HG02970 (cell line): ENCODE measurements at regions not wholly inside any gene's neighbourhood (a gene's known extent, or its start where the extent isn't known, plus 50 kb on each side); places are given as distances from the start of the nearest gene placed in this dataset.

Experiments used
- ATAC-seq: cut with Tn5 transposase; IDR thresholded peaks from one replicate; pipeline ENCODE4 v1.9.1; 2021; ENCODE audit warnings: mild to moderate bottlenecking, moderate library complexity, moderate number of reproducible peaks; ENCODE audit not compliant: unreplicated experiment, low FRiP score

- ATAC-seq, result no peak
Measured at GRCh38 chr4:53821179-53821851, 230.0 kb upstream of the LNX1 start.

DNA sequence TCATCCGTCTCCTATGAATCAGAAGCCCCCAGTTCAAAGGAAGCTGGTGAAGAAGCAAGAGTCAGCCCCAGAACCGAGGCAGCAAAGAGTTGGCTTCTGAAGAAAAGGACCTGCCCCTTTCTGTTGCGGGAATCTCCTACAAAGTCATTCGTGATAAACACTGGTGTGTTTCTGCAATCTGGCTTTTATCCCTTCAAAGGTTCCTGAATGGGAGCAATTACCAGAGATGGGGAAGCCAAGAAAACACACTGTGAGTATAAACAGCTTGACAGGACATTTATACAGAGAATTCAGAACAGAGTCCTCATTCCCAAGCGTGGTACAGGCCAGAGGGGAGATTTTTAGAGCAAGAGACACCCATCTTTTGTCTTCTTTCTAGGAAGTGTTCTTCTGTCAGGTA is 226.8 kb upstream of the LNX1 start:
- no peak for ATAC-seq

DNA sequence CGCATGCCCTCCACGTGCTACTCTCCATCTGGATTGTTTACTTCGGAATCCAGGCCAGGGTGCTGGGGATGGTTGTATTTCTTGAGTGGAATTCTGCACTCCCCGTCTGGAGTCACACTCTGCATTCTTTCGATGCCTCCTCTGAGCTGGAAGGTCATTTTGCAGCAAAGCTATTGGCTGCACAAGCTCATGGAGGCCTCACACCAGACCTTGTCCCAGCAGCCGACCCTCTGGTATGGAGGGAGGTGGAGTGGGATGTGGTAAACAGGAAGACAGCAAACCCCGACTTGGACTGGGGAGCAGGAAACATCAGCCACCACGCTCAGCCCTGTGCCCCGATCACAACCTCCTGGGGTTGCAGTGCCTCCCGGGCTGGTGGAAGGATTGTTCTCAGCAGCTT is 225.3 kb upstream of the LNX1 start:
- no peak for ATAC-seq

- ATAC-seq, result no peak
Measured at GRCh38 chr4:53815281-53815680, 224.0 kb upstream of the LNX1 start.

- ATAC-seq, result no peak
Measured at GRCh38 chr4:53813998-53814397, 222.7 kb upstream of the LNX1 start.

- no peak for ATAC-seq
Measured at GRCh38 chr4:53810643-53811042, 219.4 kb upstream of the LNX1 start.

DNA sequence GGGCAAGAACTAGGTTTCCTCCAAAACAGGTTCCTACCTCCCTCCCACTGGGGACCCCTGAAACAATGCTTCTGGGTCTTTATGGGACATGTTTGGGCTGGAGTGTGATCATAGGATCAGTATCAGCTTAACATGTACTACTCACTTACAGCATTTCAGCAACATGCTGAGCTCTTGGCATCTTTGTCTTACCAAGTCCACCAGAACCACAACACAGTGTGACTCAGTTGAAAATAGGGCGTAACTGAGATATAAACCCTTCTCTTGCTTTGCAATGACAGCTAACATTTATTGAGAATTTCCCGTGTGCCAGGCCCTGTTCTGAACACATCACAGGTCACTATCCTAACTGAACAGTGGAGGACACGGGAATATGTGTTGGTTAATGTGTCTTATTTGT is 218.5 kb upstream of the LNX1 start:
- no peak for ATAC-seq

DNA sequence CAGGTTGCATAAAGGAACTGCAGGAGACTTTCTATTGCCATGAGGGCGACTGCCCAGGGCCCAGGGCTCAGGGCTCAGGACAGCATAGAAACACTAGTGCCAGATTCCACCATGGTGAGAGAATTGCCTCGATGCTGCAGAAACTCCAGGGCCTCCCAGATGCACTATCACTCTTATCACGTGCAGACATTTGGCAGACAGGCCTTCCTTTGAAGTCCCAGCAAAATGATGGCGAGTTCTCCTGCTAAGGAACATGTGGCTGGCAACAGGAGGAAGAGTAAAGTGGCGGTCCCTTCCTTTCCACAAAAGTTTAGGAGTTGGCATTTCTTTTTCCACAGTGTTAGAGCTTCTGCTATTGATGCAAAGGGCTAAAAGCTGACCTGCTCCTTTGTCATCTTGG is 214.0 kb upstream of the LNX1 start:
- ATAC-seq, result no peak

DNA sequence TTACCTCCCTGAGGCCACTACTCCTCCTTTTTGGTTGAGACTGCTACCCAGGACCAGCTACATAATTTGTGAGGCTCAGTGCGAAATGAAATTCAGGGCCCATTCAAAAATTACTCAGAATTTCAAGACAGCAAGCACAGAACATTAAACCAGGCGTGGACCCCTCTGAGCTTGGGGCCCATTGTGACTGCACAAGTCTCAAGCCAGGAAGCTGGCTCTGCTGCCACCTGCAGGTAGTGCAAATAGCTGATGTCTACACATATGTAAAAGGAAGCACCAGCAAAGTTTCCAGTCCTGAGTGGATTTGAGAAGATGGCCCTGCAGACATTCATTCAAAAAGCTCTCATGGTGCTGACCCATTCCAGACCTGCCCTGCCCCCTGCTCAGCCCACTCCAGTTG is 213.4 kb upstream of the LNX1 start:
- ATAC-seq, result no peak

GRCh38 chr4:53802500-53802899 is 211.2 kb upstream of the LNX1 start:
- ATAC-seq, result no peak

DNA sequence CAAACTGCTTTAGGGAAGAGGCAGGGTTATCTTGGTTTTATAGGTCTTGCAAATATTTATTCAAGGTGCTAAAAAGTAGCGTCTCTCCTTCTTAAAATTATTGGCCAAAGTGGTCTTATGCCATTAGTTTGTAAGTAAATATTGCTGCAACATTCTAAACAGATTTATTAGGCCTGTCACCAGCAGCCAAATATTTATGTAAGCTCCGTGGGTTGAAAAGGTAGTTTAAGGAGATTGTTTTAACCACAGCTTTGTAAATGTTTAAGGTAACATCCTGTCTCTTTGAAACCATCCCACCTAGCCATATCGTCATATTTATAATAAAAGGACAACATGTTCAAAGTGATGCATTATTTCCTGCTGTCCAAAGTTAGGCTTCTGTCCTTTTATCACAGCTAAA is 210.1 kb upstream of the LNX1 start:
- no peak for ATAC-seq

DNA sequence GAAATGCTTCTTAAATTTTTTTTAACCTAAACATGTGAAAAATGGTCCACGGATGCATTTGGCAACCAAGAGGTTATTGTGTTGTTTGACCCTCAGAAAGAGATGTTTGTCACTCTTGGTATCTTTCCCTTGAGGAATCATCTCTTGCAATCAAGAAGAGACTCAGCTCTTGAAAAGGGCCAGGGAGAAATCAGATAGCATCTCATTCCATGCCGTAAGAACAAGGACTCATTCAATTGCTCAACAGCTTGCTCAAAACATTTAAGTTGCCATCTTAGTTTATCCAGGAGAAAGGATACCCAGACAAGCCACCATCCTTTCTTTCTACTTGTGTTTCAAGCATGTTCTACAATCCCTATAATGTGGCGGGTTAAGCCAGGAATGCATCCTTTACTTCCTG is 209.5 kb upstream of the LNX1 start:
- no peak for ATAC-seq

GRCh38 chr4:53793096-53793495 is 201.8 kb upstream of the LNX1 start:
- ATAC-seq, result no peak

GRCh38 chr4:53790286-53790685 is 199.0 kb upstream of the LNX1 start:
- ATAC-seq, result no peak

DNA sequence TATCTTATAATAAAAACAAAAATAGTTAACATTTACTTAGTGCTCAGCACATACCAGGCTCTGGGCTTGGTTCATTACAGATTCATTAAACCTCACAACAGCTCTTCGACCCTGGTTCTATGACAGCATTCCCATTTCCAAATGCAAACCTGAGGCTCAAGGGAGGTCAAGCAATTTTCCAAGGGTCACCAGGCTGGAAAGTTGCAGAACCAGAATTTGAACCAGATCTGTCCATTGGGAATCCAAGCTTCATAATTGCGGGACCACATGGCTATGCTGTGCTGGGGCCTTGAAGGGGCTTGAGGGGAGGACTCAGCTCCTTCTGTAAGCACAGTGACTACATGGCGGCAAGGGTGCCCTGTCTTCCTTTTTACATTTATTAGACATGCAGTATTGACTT is 197.3 kb upstream of the LNX1 start:
- ATAC-seq, result no peak

GRCh38 chr4:53788011-53788410 is 196.7 kb upstream of the LNX1 start:
- no peak for ATAC-seq

DNA sequence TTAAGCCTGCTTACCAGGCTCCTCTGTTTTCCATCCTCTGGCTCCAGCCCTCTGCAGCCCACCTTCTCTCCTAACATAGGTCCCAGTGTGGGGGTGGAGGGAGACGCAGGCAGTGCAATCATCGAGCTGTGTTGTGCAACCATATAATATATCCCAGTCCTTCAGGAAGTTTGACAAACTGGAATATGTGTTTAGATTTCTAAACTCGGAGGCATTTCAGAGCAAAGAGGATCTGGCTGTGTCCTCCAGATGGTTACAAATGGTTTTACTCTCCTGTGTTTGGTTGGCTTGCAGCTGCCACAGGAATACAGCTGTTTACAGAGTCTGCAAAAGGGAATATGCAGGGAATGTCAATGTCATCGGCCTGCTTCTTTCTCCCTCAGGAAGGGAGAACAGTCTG is 195.3 kb upstream of the LNX1 start:
- no peak for ATAC-seq

GRCh38 chr4:53785996-53786395 is 194.7 kb upstream of the LNX1 start:
- no peak for ATAC-seq

DNA sequence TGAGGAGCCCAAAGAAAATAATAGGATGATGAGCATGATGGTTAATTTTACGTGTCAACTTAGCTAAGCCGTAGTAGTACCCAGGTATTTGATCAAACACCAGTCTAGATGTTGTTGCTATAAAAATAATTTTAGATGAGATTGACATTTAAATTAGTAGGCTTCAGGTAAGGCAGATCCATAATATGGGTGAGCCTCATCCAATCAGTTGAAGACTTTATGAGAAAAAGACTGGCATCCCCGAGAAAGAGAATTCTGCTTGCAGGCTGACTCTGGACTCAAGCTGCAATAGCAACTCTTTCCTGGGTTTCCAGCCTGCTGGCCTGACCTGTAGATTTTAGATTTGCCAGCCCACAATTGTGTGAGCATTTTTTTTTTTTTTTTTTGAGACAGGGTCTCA is 192.8 kb upstream of the LNX1 start:
- no peak for ATAC-seq

GRCh38 chr4:53783208-53783859 is 192.0 kb upstream of the LNX1 start:
- no peak for ATAC-seq

DNA sequence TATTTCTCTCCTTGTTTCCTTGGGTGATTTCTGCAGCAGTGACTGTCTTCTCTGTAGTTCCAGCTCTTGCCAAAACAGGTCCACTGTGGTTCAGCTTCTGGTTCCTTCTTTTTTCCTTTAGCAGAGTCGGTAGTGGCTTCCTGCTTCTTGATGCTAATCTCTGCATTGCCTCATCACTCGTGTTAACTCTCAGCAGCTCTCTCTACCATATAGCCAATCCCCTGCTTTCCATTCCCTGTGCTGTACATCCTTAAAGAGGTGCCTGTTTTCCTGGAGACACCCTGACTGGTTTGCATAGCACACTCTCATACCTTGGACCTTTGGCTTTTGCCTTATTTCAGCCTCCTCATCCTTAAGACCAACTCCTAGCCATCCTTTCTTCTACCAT is 191.2 kb upstream of the LNX1 start:
- no peak for ATAC-seq

DNA sequence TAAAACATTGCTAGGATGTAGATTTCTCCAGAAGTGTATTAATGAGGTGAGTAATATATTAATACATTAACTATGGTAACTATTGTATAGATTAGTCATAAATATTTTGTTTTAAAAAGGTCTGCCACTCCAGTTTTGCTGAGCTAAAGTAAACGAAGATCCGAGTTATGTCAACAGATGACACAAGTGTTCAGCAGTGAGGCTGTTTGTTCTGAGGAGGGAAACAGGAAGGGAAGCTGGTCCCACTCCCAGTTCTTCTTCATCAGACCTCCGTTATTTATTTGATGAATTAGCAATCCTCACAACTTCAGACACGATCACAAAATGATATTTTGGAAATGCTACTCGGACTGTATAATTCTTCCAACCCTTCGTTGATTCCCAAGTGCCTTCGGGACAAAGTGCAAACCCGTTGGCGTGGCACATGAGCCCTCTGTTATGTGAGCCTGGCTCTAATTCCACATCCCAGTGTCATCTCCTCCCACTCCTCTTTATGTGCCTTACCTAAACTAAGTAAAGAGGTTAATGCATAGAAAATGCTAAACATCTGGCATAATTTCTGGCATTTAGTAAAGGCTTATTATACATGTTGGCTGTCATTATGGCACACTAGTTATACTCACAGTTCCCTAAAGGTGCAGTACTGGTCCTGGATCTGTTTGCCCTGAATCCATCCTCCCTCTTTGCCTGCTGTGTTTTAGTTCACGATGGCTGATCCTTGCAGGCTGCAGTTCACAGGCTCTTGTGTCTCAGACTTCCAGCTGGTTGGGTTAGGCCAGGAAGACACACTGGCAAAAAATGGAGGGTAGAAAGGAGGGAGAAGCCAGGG is 190.6 kb upstream of the LNX1 start:
- no peak for ATAC-seq
